Erythroblast (primary cell): ENCODE measurements at regions not wholly inside any gene's neighbourhood (a gene's known extent, or its start where the extent isn't known, plus 50 kb on each side); places are given as distances from the start of the nearest gene placed in this dataset.

ENCODE experiments used
- GATA1 ChIP-seq: IDR thresholded peaks from 2 replicates; pipeline ENCODE4 v1.6.1; 2011; ENCODE audit warnings: low read depth, mild to moderate bottlenecking, control low read depth, low read length, moderate library complexity
- POLR2A ChIP-seq: IDR thresholded peaks from 2 replicates; pipeline ENCODE4 v1.6.1; 2011; ENCODE audit warnings: mild to moderate bottlenecking, low read length

- no peak for TF ChIP-seq POLR2A
- no peak for TF ChIP-seq GATA1
Observed at GRCh38 chr19:28971513-28971912, 241.4 kb downstream of the UQCRFS1 start.
